ENCODE measurements at regions not wholly inside any gene's neighbourhood (a gene's known extent, or its start where the extent isn't known, plus 50 kb on each side); places are given as distances from the start of the nearest gene placed in this dataset.

- TF ChIP-seq GATA3 (IDR thresholded peaks at IDR 0.05; ENCODE audit: low read depth, low read length) (no peak), GATA2 (IDR thresholded peaks at IDR 0.05; ENCODE audit: low read depth, low read length) (no peak)
These were observed 173.8 kb upstream of the DCN start for GRCh38 chr12:91356405-91356804.
